Vagina (tissue), 2 donors: ENCODE measurements at regions not wholly inside any gene's neighbourhood (a gene's known extent, or its start where the extent isn't known, plus 50 kb on each side); places are given as distances from the start of the nearest gene placed in this dataset.

Experiments
- POLR2A ChIP-seq, 2 donors: fragments of 450-650 bp; IDR thresholded peaks; one replicate each; pipeline ENCODE4 v1.6.1; 2017; ENCODE audit warnings: antibody characterized with exemption in 2 of 2, mild to moderate bottlenecking in 2 of 2, moderate library complexity in 2 of 2
- POLR2AphosphoS5 ChIP-seq, 2 donors: sonication (generic); formaldehyde crosslinking; IDR thresholded peaks; one replicate each; pipeline ENCODE4 v1.9.0; 2017; ENCODE audit warnings: antibody characterized with exemption in 2 of 2, mild to moderate bottlenecking in 2 of 2, low read depth in 1 of 2; ENCODE audit not compliant: insufficient read depth in 1 of 2
- TF ChIP-seq, protein P1 (sequence below), 3 experiments: fragments of 450-650 bp in 2 of 3; fragments of 200-600 bp in 1 of 3; sonication (generic) in 1 of 3; IDR thresholded peaks; one replicate each; pipeline ENCODE4 v1.5.1; 2017 to 2019; ENCODE audit warnings: antibody characterized with exemption in 3 of 3, mild to moderate bottlenecking in 2 of 3, moderate library complexity in 2 of 3

DNA sequence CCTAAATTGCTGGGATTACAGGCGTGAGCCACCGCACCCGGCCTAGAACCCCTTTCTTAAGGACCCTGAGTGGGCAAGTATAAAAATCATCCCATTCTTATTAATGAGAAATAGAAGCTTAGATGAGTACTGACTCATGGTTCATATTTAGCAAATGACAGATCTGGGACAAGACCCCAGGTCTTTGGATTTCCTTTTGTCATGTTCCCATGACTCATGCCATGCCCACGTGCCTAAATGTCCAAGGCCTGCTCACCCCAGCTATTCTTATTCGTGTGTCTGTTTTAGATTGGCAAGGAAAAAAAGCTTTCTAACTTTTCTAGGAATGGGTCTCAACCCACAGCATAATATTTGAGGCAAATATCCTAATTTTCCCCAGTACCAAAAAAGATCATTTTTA is 57.7 kb upstream of the RPS23 start:
- no peak for TF ChIP-seq POLR2A (IDR thresholded peaks at IDR 0.05)
- TF ChIP-seq, protein P1, sequence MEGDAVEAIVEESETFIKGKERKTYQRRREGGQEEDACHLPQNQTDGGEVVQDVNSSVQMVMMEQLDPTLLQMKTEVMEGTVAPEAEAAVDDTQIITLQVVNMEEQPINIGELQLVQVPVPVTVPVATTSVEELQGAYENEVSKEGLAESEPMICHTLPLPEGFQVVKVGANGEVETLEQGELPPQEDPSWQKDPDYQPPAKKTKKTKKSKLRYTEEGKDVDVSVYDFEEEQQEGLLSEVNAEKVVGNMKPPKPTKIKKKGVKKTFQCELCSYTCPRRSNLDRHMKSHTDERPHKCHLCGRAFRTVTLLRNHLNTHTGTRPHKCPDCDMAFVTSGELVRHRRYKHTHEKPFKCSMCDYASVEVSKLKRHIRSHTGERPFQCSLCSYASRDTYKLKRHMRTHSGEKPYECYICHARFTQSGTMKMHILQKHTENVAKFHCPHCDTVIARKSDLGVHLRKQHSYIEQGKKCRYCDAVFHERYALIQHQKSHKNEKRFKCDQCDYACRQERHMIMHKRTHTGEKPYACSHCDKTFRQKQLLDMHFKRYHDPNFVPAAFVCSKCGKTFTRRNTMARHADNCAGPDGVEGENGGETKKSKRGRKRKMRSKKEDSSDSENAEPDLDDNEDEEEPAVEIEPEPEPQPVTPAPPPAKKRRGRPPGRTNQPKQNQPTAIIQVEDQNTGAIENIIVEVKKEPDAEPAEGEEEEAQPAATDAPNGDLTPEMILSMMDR (IDR thresholded peaks at IDR 0.05), result no peak
- TF ChIP-seq POLR2AphosphoS5 (IDR thresholded peaks at IDR 0.05; ENCODE audit: insufficient read depth in 1 of 2, low read depth in 1 of 2), result no peak
